ENCODE measurements at regions not wholly inside any gene's neighbourhood (a gene's known extent, or its start where the extent isn't known, plus 50 kb on each side); places are given as distances from the start of the nearest gene placed in this dataset.
A peak's percentile ranks its signal among the peaks of the same experiment; 100 is the strongest.

DNA sequence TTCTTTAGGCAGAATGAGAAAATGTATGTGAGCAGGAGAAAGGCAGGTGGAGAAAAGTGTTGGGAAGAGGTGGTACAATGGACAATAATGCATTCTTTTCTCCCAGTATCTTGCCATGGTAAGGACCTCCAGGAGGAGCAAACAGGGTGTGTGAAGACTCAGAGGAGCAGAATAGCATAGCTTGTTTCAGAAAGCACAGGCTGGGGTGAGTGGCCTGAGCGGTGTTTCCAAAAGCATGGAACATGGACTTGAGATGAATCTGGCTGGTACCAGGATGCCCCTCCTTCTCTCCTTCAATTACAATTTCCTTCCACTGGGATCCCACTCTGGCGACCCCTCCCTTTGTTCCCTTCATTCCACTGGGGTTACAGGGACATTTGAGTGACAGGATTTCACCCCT lies 123.4 kb upstream of the TNR start:
- Histone ChIP-seq H3K27ac (ENCODE audit: low read length) (no peak overlapping the region), H3K36me3 (ENCODE audit: control insufficient read depth, insufficient read depth, low read length) (no peaks in the 10 kb centered on the region), H3K4me1 (ENCODE audit: control insufficient read depth, insufficient read depth, low read length) (peaks cover 12% of the 10 kb centered on the region), H3K27me3 (ENCODE audit: control insufficient read depth, insufficient read depth, low read length) (no peaks in the 10 kb centered on the region), H3K9me3 (replicated peaks; ENCODE audit: control insufficient read depth, low read depth, low read length) (no peaks in the 10 kb centered on the region), H3K4me3 (ENCODE audit: low read length) (no peak overlapping the region)
- DNase-seq: no peak
- WGBS (ENCODE audit: insufficient coverage): no CpG with 5 or more reads among the region's 2 CpGs

DNA sequence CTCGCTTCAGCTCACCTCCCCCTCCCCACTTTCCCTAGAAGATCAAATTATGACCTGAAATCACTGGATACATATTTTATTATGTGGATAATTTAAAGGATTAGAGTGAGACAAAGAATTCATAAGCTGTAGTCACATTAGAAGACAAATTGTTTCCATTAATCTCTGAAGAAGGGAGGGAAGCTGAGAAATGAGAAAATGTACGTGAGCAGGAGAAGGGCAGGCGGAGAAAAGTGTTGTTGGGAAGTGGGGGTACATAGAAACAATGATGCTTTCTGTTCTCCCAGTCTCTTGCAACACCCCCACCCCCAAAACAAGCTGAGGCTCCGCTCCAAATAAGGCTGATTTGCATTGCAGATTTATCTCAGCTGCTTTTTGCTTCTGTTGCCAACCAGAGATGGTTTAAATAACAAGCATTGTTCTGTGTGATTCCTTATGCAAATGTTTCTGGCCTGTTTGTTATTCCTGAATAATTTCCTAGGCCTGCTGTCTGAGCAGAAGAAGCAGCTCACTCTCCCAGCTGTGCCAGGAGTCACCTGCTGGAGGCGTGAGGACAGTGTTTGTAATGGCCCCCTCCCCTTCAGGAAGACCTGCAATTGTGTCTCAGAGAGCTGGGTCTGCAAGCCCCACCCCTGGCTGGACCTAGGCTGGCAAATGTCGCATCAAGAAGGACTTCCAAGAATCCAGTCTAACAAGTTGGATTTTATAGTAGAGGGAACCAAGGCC lies 121.8 kb upstream of the TNR start:
- peak; percentile 22 for DNase-seq
- 24% methylated on average over 2 of the region's 6 CpGs for WGBS (ENCODE audit: insufficient coverage)
- Histone ChIP-seq H3K27ac (ENCODE audit: low read length) (no peak overlapping the region), H3K4me1 (ENCODE audit: control insufficient read depth, insufficient read depth, low read length) (peaks cover 12% of the 10 kb centered on the region), H3K27me3 (ENCODE audit: control insufficient read depth, insufficient read depth, low read length) (no peaks in the 10 kb centered on the region), H3K9me3 (replicated peaks; ENCODE audit: control insufficient read depth, low read depth, low read length) (no peaks in the 10 kb centered on the region), H3K36me3 (ENCODE audit: control insufficient read depth, insufficient read depth, low read length) (no peaks in the 10 kb centered on the region), H3K4me3 (ENCODE audit: low read length) (no peak overlapping the region)

DNA sequence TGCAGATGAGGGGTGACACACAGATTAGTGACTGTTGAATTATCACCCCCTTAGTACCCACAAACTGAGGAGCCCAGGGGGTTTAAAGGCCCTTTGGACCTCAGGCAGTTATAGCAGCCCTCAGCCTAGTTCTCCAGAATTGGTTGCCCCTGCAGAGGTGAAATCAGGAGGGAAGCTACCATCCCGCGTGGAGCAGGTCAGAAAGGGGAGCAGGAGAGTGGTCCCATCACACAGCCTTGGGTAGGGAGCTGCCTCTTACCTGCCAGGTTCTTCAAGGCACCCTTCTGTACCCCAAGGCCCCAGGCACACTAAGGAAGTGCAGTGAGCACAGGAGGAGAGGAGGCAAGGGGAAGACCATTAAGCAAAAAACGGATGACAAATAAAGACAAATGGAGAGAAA lies 121.2 kb upstream of the TNR start:
- no CpG with 5 or more reads among the region's 3 CpGs for WGBS (ENCODE audit: insufficient coverage)
- Histone ChIP-seq H3K9me3 (replicated peaks; ENCODE audit: control insufficient read depth, low read depth, low read length) (no peaks in the 10 kb centered on the region), H3K4me1 (ENCODE audit: control insufficient read depth, insufficient read depth, low read length) (peaks cover 12% of the 10 kb centered on the region), H3K36me3 (ENCODE audit: control insufficient read depth, insufficient read depth, low read length) (no peaks in the 10 kb centered on the region), H3K27me3 (ENCODE audit: control insufficient read depth, insufficient read depth, low read length) (peaks cover under 1% of the 10 kb centered on the region), H3K4me3 (ENCODE audit: low read length) (no peak overlapping the region), H3K27ac (ENCODE audit: low read length) (no peak overlapping the region)
- DNase-seq: no peak

DNA sequence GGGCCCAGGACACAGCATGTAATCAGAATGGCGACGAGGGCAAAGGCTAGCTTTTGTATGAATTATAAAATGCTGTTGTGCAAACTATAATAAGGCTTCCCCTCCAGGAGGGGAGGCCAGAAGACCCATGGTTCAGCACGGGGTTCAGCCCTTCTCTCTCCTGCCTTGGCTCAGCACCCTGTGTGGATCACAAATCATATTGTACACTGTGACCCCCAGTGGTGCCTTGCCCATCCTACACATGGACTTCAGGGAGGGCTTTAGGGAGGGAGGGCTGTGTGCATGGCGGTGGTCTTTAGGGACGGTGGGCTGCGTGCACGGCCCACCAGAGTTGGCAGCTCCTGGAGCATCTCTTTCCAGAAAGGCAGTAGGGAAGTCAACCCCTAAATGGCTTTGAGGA lies 120.8 kb upstream of the TNR start:
- H3K36me3 ChIP-seq (ENCODE audit: control insufficient read depth, insufficient read depth, low read length): no peaks in the 10 kb centered on the region
- DNase-seq: no peak
- no CpG with 5 or more reads among the region's 7 CpGs for WGBS (ENCODE audit: insufficient coverage)
- H3K4me3 ChIP-seq (ENCODE audit: low read length): no peak overlapping the region
- no peak overlapping the region for H3K27ac ChIP-seq (ENCODE audit: low read length)
- H3K27me3 ChIP-seq (ENCODE audit: control insufficient read depth, insufficient read depth, low read length): peaks cover 2% of the 10 kb centered on the region
- peaks cover 12% of the 10 kb centered on the region for H3K4me1 ChIP-seq (ENCODE audit: control insufficient read depth, insufficient read depth, low read length)
- H3K9me3 ChIP-seq (replicated peaks; ENCODE audit: control insufficient read depth, low read depth, low read length): no peaks in the 10 kb centered on the region

DNA sequence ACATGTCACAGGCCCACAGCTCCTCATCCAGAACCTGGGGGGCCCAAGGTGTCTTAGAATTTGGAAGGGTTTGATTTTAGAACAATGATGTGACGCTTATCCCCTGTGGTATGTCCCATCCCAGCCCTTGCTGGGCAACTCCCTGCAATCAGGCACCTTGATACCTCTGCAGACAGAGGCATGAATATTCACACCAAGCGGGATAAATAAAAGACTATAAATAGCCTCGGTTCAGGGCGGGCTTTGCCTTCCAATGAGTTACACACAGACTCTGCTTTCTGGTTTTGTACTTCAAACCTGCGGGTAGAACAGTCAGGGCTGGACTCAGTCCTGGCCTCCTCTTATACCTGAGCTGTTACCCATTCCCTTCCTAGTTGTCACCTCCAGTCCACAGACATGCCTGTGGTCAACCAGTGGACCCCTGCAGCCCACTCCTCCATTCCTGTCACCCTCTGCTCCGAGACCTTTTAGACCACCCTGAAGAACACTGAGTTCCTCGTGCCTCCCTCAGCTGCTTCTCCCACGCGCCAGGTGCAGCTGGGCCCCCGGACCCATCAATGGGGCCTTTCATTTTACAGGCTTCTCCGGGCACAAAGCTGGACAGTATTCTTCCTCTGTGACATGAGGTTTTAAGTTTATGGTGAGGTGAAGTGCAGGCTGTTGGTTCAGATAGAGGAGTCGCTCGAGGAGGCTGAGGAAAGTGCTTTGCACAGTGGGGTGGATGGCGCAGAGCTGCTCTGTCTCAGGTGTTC lies 120.1 kb upstream of the TNR start:
- DNase-seq: no peak
- Histone ChIP-seq H3K9me3 (replicated peaks; ENCODE audit: control insufficient read depth, low read depth, low read length) (no peaks in the 10 kb centered on the region), H3K4me3 (ENCODE audit: low read length) (no peak overlapping the region), H3K27ac (ENCODE audit: low read length) (no peak overlapping the region), H3K4me1 (ENCODE audit: control insufficient read depth, insufficient read depth, low read length) (peaks cover 12% of the 10 kb centered on the region), H3K27me3 (ENCODE audit: control insufficient read depth, insufficient read depth, low read length) (peaks cover 2% of the 10 kb centered on the region), H3K36me3 (ENCODE audit: control insufficient read depth, insufficient read depth, low read length) (no peaks in the 10 kb centered on the region)
- WGBS (ENCODE audit: insufficient coverage): 69% methylated on average over 12 of the region's 14 CpGs

DNA sequence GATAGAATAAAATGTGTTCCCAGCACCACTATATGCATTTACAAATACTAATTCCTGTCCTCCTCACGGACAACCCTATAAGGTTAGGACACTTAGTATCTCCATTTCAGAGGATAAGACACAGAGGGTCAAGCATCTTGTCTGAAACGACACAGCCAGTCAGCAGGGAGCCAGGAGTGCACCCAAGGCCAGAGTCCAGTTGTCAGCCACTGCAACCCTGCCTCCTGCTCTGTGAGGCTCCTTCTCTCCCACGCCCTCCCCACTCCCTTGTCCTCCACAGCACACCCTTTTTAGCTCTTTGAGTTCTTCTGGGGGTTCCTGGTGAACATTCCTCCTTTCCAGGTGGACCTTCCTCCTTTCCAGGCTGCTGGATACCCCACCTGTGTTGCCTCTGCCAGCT lies 119.0 kb upstream of the TNR start:
- WGBS (ENCODE audit: insufficient coverage): 71% methylated on average over 2 of the region's 3 CpGs
- no peak for DNase-seq
- H3K27ac ChIP-seq (ENCODE audit: low read length): no peak overlapping the region
- no peaks in the 10 kb centered on the region for H3K36me3 ChIP-seq (ENCODE audit: control insufficient read depth, insufficient read depth, low read length)
- peaks cover 2% of the 10 kb centered on the region for H3K27me3 ChIP-seq (ENCODE audit: control insufficient read depth, insufficient read depth, low read length)
- no peaks in the 10 kb centered on the region for H3K9me3 ChIP-seq (replicated peaks; ENCODE audit: control insufficient read depth, low read depth, low read length)
- H3K4me1 ChIP-seq (ENCODE audit: control insufficient read depth, insufficient read depth, low read length): peaks cover 18% of the 10 kb centered on the region
- H3K4me3 ChIP-seq (ENCODE audit: low read length): no peak overlapping the region

DNA sequence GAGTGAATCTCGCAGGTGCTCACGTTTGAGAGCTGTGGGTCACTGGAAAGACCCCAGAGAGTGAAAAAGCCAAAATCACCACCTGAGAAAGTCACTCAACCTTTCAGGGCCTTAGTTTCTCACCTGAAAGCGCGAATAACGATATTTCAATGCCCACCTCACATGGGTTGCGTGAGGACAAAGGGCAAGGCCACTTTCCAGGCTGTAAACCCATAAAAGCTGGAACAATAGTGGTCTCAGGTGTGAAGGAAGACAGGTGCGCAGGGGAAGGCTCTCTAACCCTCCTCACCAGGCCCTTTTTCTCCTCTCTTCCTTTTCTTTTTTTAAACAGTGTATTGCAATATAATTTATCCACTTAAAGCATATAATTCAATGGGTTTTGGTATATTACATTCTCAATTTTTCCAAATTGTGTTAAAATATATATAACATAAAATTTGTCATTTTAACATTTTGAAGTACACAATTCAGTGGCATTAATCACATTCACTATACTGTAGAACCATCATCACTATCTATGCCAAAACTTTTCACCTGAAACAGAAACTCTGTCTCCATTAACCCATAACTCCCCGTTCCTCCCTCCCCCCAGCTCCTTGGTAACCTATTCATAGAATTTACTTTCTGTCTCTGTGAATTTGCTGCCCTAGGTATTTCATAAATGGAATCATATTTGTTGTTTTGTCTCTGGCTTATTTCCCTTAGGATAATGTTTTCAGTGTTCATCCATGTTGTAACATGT lies 118.4 kb upstream of the TNR start:
- H3K27ac ChIP-seq (ENCODE audit: low read length): no peak overlapping the region
- DNase-seq: no peak
- no peak overlapping the region for H3K4me3 ChIP-seq (ENCODE audit: low read length)
- H3K27me3 ChIP-seq (ENCODE audit: control insufficient read depth, insufficient read depth, low read length): peaks cover 2% of the 10 kb centered on the region
- 46% methylated on average over 2 of the region's 8 CpGs for WGBS (ENCODE audit: insufficient coverage)
- peaks cover 21% of the 10 kb centered on the region for H3K4me1 ChIP-seq (ENCODE audit: control insufficient read depth, insufficient read depth, low read length)
- H3K36me3 ChIP-seq (ENCODE audit: control insufficient read depth, insufficient read depth, low read length): no peaks in the 10 kb centered on the region
- no peaks in the 10 kb centered on the region for H3K9me3 ChIP-seq (replicated peaks; ENCODE audit: control insufficient read depth, low read depth, low read length)

DNA sequence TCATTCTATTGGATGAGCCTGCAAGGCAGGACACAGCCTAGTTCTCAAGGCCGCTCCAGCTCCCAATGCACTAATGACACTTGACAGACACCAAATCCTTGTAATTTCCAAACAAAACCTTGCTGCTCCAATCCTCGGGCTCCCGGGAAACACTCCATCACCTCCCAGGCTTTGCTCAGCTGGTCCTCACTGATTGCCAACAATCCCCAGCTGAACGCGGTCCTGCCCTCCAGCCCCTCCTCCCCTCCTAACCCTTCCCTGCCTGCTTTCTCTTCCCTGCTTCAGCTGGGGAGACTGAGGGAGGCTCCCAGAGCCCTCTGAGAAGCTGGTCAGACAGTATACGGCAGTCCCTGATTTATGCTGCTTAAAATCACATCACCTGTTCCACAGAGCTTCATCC lies 114.4 kb upstream of the TNR start:
- Histone ChIP-seq H3K4me3 (ENCODE audit: low read length) (no peak overlapping the region), H3K27me3 (ENCODE audit: control insufficient read depth, insufficient read depth, low read length) (peaks cover 2% of the 10 kb centered on the region), H3K27ac (ENCODE audit: low read length) (no peak overlapping the region), H3K9me3 (replicated peaks; ENCODE audit: control insufficient read depth, low read depth, low read length) (no peaks in the 10 kb centered on the region), H3K4me1 (ENCODE audit: control insufficient read depth, insufficient read depth, low read length) (peaks cover 11% of the 10 kb centered on the region), H3K36me3 (ENCODE audit: control insufficient read depth, insufficient read depth, low read length) (no peaks in the 10 kb centered on the region)
- whole genome bisulfite sequencing (ENCODE audit: insufficient coverage): 21% methylated on average over 6 of the region's 6 CpGs
- DNase-seq: peak; percentile 42

DNA sequence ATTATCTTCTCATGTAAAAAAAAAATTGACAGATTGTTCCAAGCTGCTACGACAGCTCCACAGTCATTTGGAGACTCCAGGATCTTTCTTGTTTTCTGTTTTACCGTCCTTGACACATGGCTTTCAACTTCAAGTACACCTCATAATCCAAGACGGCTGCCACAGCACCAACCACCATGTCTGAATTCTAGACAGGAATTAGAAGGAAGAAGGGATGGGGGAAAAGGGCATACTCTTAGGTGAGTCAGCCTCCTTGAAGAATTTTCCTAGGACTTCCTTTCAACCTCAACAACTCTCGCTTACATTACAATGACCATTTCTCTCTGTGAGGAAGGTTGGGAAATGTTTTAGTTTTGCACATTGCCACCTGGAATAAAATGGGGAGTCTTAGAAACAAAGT lies 110.3 kb upstream of the TNR start:
- Histone ChIP-seq H3K27ac (ENCODE audit: low read length) (no peak overlapping the region), H3K9me3 (replicated peaks; ENCODE audit: control insufficient read depth, low read depth, low read length) (no peaks in the 10 kb centered on the region), H3K36me3 (ENCODE audit: control insufficient read depth, insufficient read depth, low read length) (no peaks in the 10 kb centered on the region), H3K4me3 (ENCODE audit: low read length) (no peak overlapping the region), H3K27me3 (ENCODE audit: control insufficient read depth, insufficient read depth, low read length) (no peaks in the 10 kb centered on the region), H3K4me1 (ENCODE audit: control insufficient read depth, insufficient read depth, low read length) (peaks cover 11% of the 10 kb centered on the region)
- WGBS (ENCODE audit: insufficient coverage): no CpG with 5 or more reads among the region's 4 CpGs
- DNase-seq: no peak

DNA sequence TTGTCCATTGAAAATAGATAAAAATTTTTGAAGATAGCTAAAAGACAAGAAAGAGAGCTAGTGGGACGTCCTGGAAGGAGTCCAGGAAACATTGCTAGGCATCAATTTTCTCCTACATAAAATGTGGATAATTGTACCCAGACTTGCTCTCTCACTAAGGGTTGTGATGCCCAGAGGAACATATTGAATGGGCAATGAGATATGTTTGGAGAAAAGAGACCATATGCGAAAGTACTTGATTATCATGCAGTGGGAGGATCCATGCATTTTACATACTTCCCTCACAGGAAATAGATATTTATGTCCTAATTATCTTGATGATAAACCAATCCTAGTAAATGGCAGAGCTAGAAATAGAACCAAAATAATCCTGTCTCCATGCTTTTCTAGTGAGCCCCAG lies 108.4 kb upstream of the TNR start:
- Histone ChIP-seq H3K4me3 (ENCODE audit: low read length) (no peak overlapping the region), H3K4me1 (ENCODE audit: control insufficient read depth, insufficient read depth, low read length) (peaks cover 2% of the 10 kb centered on the region), H3K27ac (ENCODE audit: low read length) (no peak overlapping the region), H3K27me3 (ENCODE audit: control insufficient read depth, insufficient read depth, low read length) (no peaks in the 10 kb centered on the region), H3K36me3 (ENCODE audit: control insufficient read depth, insufficient read depth, low read length) (no peaks in the 10 kb centered on the region), H3K9me3 (replicated peaks; ENCODE audit: control insufficient read depth, low read depth, low read length) (no peaks in the 10 kb centered on the region)
- no peak for DNase-seq
- WGBS (ENCODE audit: insufficient coverage): no CpG with 5 or more reads among the region's 2 CpGs
